ENCODE measurements at regions not wholly inside any gene's neighbourhood (a gene's known extent, or its start where the extent isn't known, plus 50 kb on each side); places are given as distances from the start of the nearest gene placed in this dataset.

DNA sequence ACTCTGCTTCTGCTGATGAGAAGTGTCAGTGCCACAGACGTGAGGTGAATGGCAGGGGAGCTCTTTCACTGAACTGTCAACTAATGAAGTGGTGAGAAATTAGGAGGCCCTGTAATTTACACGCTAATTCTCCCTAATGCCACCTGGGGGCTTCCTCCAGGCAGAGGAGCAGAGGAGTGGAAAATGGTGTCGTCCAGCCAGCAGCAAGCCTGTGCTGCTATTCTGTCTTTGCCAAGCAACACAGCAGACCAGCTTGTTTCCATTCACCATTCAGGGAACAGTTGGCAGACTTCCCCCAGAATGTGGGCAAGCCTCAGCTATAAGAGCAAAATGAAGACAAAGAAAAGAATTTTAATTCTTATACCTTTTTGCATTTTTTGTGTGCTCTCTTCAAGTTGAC is 245.2 kb upstream of the TET2 start:
- TF ChIP-seq, protein P1, sequence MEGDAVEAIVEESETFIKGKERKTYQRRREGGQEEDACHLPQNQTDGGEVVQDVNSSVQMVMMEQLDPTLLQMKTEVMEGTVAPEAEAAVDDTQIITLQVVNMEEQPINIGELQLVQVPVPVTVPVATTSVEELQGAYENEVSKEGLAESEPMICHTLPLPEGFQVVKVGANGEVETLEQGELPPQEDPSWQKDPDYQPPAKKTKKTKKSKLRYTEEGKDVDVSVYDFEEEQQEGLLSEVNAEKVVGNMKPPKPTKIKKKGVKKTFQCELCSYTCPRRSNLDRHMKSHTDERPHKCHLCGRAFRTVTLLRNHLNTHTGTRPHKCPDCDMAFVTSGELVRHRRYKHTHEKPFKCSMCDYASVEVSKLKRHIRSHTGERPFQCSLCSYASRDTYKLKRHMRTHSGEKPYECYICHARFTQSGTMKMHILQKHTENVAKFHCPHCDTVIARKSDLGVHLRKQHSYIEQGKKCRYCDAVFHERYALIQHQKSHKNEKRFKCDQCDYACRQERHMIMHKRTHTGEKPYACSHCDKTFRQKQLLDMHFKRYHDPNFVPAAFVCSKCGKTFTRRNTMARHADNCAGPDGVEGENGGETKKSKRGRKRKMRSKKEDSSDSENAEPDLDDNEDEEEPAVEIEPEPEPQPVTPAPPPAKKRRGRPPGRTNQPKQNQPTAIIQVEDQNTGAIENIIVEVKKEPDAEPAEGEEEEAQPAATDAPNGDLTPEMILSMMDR (IDR thresholded peaks at IDR 0.05; ENCODE audit: low read length) = peak; percentile 22; the same call in 1 of the 2 replicates
- no peak for TF ChIP-seq EZH2 (IDR thresholded peaks at IDR 0.05; ENCODE audit: borderline replicate concordance, low read length)
